ENCODE measurements at regions not wholly inside any gene's neighbourhood (a gene's known extent, or its start where the extent isn't known, plus 50 kb on each side); places are given as distances from the start of the nearest gene placed in this dataset.

DNA sequence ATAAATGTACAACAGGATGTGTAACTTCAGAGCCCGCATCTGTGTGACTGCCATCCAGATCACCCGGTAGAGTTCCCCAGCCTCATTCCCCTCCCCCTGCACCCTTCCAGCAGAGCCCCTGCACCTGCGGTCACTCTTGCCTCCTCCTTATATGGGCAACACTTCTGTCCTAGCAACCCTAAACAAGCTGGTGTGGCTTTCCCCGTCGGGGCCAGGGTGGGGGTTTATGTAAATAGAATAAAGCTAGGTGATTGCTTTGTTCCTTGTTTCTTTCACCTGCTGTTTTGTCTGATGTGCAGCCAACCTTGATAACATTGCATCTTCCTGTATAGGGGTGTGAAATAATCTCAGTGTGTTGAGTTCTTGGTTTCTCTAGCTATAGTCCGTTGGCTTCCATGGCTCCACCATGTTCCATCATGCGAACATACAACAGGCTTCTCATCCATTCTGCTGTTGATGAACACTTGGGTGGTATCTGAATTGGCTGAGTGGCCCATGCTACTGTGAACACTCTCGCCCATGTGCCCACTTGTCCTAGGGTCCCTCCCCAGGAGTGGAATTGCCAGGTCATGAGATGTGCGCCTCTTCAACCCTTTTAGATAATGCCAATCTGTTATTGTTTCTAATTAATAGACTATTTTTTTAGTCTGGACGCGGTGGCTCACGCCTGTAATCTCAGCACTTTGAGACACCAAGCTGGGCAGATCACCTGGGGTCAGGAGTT is 102.2 kb downstream of the KIF26A start:
- no peak overlapping the region for H3K4me2 ChIP-seq
- DNase-seq (ENCODE audit: low spot score) = peak; percentile 42
- H2AFZ ChIP-seq = no peak overlapping the region
- Mint-ChIP-seq H3K4me3 (no peak overlapping the region; the same call in 2 of the 3 replicates), H3K4me1 (peaks cover 8% of the 10 kb centered on the region), H3K36me3 (ENCODE audit: low read depth) (peaks cover 14% of the 10 kb centered on the region; the same call in 2 of the 3 replicates), H3K9me3 (peaks cover 21% of the 10 kb centered on the region), H3K27me3 (ENCODE audit: insufficient read depth, low read depth, poor library complexity) (peaks cover 10% of the 10 kb centered on the region), H3K27ac (no peak overlapping the region)
- H3K27ac ChIP-seq (ENCODE audit: low read depth) = no peak overlapping the region
- TF ChIP-seq ZNF331 (CRISPR knock-in tag; IDR thresholded peaks at IDR 0.05; ENCODE audit: low read depth) (no peak), STAT1 (IDR thresholded peaks at IDR 0.05; ENCODE audit: unreplicated experiment) (no peak), EZH2 (IDR thresholded peaks at IDR 0.05; ENCODE audit: low read depth, unreplicated experiment) (no peak), JUNB (IDR thresholded peaks at IDR 0.05; ENCODE audit: unreplicated experiment) (no peak), NANOG (IDR thresholded peaks at IDR 0.05; ENCODE audit: borderline replicate concordance) (no peak), POLR2AphosphoS5 (IDR thresholded peaks at IDR 0.05; ENCODE audit: low read depth) (no peak)
- TF ChIP-seq, protein P1, sequence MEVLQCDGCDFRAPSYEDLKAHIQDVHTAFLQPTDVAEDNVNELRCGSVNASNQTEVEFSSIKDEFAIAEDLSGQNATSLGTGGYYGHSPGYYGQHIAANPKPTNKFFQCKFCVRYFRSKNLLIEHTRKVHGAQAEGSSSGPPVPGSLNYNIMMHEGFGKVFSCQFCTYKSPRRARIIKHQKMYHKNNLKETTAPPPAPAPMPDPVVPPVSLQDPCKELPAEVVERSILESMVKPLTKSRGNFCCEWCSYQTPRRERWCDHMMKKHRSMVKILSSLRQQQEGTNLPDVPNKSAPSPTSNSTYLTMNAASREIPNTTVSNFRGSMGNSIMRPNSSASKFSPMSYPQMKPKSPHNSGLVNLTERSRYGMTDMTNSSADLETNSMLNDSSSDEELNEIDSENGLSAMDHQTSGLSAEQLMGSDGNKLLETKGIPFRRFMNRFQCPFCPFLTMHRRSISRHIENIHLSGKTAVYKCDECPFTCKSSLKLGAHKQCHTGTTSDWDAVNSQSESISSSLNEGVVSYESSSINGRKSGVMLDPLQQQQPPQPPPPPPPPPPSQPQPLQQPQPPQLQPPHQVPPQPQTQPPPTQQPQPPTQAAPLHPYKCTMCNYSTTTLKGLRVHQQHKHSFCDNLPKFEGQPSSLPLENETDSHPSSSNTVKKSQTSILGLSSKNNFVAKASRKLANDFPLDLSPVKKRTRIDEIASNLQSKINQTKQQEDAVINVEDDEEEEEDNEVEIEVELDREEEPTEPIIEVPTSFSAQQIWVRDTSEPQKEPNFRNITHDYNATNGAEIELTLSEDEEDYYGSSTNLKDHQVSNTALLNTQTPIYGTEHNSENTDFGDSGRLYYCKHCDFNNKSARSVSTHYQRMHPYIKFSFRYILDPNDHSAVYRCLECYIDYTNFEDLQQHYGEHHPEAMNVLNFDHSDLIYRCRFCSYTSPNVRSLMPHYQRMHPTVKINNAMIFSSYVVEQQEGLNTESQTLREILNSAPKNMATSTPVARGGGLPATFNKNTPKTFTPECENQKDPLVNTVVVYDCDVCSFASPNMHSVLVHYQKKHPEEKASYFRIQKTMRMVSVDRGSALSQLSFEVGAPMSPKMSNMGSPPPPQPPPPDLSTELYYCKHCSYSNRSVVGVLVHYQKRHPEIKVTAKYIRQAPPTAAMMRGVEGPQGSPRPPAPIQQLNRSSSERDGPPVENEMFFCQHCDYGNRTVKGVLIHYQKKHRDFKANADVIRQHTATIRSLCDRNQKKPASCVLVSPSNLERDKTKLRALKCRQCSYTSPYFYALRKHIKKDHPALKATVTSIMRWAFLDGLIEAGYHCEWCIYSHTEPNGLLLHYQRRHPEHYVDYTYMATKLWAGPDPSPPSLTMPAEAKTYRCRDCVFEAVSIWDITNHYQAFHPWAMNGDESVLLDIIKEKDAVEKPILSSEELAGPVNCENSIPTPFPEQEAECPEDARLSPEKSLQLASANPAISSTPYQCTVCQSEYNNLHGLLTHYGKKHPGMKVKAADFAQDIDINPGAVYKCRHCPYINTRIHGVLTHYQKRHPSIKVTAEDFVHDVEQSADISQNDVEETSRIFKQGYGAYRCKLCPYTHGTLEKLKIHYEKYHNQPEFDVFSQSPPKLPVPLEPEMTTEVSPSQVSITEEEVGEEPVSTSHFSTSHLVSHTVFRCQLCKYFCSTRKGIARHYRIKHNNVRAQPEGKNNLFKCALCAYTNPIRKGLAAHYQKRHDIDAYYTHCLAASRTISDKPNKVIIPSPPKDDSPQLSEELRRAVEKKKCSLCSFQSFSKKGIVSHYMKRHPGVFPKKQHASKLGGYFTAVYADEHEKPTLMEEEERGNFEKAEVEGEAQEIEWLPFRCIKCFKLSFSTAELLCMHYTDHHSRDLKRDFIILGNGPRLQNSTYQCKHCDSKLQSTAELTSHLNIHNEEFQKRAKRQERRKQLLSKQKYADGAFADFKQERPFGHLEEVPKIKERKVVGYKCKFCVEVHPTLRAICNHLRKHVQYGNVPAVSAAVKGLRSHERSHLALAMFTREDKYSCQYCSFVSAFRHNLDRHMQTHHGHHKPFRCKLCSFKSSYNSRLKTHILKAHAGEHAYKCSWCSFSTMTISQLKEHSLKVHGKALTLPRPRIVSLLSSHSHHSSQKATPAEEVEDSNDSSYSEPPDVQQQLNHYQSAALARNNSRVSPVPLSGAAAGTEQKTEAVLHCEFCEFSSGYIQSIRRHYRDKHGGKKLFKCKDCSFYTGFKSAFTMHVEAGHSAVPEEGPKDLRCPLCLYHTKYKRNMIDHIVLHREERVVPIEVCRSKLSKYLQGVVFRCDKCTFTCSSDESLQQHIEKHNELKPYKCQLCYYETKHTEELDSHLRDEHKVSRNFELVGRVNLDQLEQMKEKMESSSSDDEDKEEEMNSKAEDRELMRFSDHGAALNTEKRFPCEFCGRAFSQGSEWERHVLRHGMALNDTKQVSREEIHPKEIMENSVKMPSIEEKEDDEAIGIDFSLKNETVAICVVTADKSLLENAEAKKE (CRISPR knock-in tag; IDR thresholded peaks at IDR 0.05) = no peak
- TF ChIP-seq, protein P2, sequence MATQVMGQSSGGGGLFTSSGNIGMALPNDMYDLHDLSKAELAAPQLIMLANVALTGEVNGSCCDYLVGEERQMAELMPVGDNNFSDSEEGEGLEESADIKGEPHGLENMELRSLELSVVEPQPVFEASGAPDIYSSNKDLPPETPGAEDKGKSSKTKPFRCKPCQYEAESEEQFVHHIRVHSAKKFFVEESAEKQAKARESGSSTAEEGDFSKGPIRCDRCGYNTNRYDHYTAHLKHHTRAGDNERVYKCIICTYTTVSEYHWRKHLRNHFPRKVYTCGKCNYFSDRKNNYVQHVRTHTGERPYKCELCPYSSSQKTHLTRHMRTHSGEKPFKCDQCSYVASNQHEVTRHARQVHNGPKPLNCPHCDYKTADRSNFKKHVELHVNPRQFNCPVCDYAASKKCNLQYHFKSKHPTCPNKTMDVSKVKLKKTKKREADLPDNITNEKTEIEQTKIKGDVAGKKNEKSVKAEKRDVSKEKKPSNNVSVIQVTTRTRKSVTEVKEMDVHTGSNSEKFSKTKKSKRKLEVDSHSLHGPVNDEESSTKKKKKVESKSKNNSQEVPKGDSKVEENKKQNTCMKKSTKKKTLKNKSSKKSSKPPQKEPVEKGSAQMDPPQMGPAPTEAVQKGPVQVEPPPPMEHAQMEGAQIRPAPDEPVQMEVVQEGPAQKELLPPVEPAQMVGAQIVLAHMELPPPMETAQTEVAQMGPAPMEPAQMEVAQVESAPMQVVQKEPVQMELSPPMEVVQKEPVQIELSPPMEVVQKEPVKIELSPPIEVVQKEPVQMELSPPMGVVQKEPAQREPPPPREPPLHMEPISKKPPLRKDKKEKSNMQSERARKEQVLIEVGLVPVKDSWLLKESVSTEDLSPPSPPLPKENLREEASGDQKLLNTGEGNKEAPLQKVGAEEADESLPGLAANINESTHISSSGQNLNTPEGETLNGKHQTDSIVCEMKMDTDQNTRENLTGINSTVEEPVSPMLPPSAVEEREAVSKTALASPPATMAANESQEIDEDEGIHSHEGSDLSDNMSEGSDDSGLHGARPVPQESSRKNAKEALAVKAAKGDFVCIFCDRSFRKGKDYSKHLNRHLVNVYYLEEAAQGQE (IDR thresholded peaks at IDR 0.05; ENCODE audit: unreplicated experiment) = no peak
- TF ChIP-seq, protein P3, sequence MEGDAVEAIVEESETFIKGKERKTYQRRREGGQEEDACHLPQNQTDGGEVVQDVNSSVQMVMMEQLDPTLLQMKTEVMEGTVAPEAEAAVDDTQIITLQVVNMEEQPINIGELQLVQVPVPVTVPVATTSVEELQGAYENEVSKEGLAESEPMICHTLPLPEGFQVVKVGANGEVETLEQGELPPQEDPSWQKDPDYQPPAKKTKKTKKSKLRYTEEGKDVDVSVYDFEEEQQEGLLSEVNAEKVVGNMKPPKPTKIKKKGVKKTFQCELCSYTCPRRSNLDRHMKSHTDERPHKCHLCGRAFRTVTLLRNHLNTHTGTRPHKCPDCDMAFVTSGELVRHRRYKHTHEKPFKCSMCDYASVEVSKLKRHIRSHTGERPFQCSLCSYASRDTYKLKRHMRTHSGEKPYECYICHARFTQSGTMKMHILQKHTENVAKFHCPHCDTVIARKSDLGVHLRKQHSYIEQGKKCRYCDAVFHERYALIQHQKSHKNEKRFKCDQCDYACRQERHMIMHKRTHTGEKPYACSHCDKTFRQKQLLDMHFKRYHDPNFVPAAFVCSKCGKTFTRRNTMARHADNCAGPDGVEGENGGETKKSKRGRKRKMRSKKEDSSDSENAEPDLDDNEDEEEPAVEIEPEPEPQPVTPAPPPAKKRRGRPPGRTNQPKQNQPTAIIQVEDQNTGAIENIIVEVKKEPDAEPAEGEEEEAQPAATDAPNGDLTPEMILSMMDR (conservative IDR thresholded peaks at IDR 0.05; ENCODE audit: low read depth in 2 of 2) = no peak
- 0 out of 2 replicates have a peak, but pooled peaks cover 3% of the 10 kb centered on the region for H3K9me2 ChIP-seq (ENCODE audit: insufficient read depth)
- peak; percentile 96 for ATAC-seq
- H4K20me1 ChIP-seq (replicated peaks; ENCODE audit: insufficient read depth) = no peaks in the 10 kb centered on the region
- H3K79me2 ChIP-seq (replicated peaks; ENCODE audit: insufficient read depth) = no peaks in the 10 kb centered on the region
- no peaks in the 10 kb centered on the region for H3F3A ChIP-seq (replicated peaks; ENCODE audit: low read depth)
- H3K4me1 ChIP-seq (ENCODE audit: insufficient read depth) = no peaks in the 10 kb centered on the region; the same call in 1 of the 2 replicates
- H3K36me3 ChIP-seq (ENCODE audit: insufficient read depth) = no peaks in the 10 kb centered on the region
- H3K4me3 ChIP-seq = no peak overlapping the region
- no peaks in the 10 kb centered on the region for H3K27me3 ChIP-seq (ENCODE audit: insufficient read depth)

All from GM23338 (cell line).